ENCODE measurements at regions not wholly inside any gene's neighbourhood (a gene's known extent, or its start where the extent isn't known, plus 50 kb on each side); places are given as distances from the start of the nearest gene placed in this dataset.

DNA sequence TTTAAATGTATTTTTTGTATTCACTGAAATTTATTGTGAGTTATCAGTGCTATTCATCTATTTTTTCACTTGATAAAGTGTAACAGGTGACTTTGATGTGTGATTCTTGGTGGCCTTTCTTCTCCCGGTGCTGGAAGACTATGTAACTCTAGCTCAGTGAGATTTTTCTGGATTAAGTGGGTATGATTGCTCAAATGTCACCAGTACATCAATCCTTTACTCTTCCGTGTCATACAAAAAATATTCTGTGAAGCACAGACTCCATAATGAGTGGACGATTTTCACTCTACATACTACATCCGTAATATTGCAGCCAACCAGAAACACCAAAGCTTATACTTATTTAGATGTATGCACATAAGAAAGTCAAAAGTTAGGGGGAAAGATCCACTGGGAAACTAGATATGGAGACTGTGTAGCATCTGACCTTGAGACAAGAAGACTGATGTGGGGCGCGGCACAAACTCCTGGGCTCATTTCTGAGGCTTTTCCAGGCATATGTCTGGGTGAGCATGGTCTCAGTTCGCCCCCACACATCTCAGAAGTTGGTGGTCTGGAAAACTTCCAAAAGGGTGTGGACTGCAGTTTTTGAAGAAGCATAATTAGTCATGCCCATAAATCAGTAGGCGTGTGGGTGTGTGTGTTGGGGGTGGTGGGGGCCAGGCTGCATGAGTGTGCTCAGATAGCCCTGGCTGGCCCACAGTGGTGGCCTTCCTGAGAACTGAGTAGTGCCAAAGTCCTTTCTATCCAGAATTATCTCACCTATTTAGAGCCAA, 53.9 kb upstream of the TENM3 start:
- intact Hi-C loops (cut with DNase I) = no loop called here
- no peak for DNase-seq

DNA sequence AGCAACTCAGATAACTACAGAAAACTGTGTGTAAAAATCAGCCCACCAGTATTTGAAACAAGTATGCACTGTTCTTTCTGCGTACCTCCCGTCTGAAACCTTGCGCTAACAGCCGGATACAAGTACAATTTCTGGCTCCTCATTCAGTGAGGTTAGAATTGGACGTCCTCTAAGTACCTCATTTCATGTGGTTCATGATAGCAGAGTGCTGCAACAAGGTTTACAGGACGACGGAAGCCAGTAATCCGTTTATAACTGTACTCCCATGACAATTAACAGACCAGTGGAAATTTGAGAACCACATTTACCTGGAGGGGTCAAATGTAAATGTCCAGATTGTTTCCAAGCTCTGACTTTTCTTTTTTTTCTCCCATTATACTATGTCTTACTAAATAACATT, 52.9 kb upstream of the TENM3 start:
- no peak for DNase-seq
- intact Hi-C loops (cut with DNase I) = no loop called here

DNA sequence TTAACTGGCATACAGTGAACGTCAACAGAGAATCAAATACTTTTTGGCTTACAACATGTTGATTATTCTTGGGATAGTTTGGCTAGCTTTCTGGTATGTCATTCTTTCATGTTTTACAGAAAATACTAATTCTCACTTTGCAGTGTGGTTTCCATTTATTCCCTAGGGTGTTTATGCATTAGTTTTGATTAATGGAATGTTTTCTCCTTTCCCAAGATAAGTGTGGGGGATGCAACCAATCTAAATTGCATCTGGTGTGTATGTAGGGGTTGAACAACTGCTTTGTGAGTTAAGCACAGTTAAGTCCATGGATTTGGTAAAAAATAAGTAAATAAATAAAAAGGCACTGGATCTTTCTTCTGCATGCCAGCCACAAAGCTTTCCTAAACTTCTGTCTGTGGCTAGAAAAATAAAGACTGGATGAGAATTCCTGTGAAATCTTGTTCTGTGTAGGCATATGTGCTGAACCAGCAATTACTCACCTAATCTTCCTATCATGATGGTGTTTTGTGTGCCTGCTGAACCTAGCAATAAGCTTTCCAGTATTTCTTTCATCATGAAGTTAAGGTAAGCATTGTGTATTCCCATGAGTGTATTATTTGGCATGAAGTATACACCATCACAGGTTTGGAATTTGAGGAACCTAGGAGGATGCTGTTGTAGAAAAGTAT, 50.6 kb upstream of the TENM3 start:
- no peak for DNase-seq
- intact Hi-C loops (cut with DNase I) = no loop called here

DNA sequence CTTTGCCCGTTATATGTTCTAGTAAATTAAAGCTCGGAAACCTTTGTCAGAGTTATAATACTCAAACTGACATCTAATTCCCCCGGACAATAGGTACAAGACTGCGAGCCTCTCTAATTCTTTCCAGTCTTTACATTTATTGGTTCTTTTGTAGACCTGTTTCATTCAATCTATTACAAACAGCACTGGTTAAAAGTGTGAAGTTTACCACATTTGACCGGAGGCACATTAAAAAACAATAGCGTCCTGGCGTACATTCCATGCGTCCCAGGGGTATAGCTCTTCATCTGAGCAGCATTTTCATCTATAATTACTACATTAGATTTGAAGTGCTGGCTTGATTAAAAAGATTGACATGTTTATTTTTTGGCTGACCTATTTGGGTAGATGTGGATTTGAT, 49.9 kb upstream of the TENM3 start:
- no peak for DNase-seq
- intact Hi-C loops (cut with DNase I) = no loop called here
